ENCODE measurements at regions not wholly inside any gene's neighbourhood (a gene's known extent, or its start where the extent isn't known, plus 50 kb on each side); places are given as distances from the start of the nearest gene placed in this dataset.

GRCh38 chr1:69459244-69459643, 108.5 kb upstream of the LRRC7 start:
- no peaks in the 10 kb centered on the region for H3K36me3 ChIP-seq (replicated peaks; ENCODE audit: insufficient read depth, low read length)
- H3F3A ChIP-seq (ENCODE audit: insufficient read depth, low read length): no peaks in the 10 kb centered on the region
- no peak overlapping the region for H3K4me2 ChIP-seq (ENCODE audit: low read depth, low read length)
- no peak overlapping the region for H2AFZ ChIP-seq (ENCODE audit: low read length)
- no peak for DNase-seq
- no peak overlapping the region for H3K4me3 ChIP-seq (ENCODE audit: low read length)
- no peaks in the 10 kb centered on the region for H3K27me3 ChIP-seq (replicated peaks; ENCODE audit: insufficient read depth, low read length)
- H3K9me2 ChIP-seq (replicated peaks; ENCODE audit: insufficient read depth, low read length): no peaks in the 10 kb centered on the region
- no peaks in the 10 kb centered on the region for H3K79me2 ChIP-seq (ENCODE audit: low read length)
- H3K4me1 ChIP-seq (ENCODE audit: low read length): no peaks in the 10 kb centered on the region
- H4K20me1 ChIP-seq (ENCODE audit: insufficient read depth, low read length): no peaks in the 10 kb centered on the region
- no peak overlapping the region for H3K27ac ChIP-seq (ENCODE audit: low read length)
- H3K9ac ChIP-seq (ENCODE audit: low read length): no peak overlapping the region
- H3K9me3 ChIP-seq (replicated peaks; ENCODE audit: insufficient read depth, low read length): no peaks in the 10 kb centered on the region
- TF ChIP-seq CTCF (IDR thresholded peaks at IDR 0.05; ENCODE audit: low read length) (no peak), EZH2 (optimal IDR thresholded peaks at IDR 0.05; ENCODE audit: low read depth, low read length) (no peak)

- Histone ChIP-seq H3K27me3 (replicated peaks; ENCODE audit: insufficient read depth, low read length) (no peaks in the 10 kb centered on the region), H3K9ac (ENCODE audit: low read length) (no peak overlapping the region), H3K4me3 (ENCODE audit: low read length) (no peak overlapping the region), H3K9me3 (replicated peaks; ENCODE audit: insufficient read depth, low read length) (no peaks in the 10 kb centered on the region), H3K4me1 (ENCODE audit: low read length) (no peaks in the 10 kb centered on the region), H3K79me2 (ENCODE audit: low read length) (no peaks in the 10 kb centered on the region), H3K36me3 (replicated peaks; ENCODE audit: insufficient read depth, low read length) (no peaks in the 10 kb centered on the region), H2AFZ (ENCODE audit: low read length) (no peak overlapping the region), H3K9me2 (replicated peaks; ENCODE audit: insufficient read depth, low read length) (no peaks in the 10 kb centered on the region), H3K27ac (ENCODE audit: low read length) (no peak overlapping the region), H3K4me2 (ENCODE audit: low read depth, low read length) (no peak overlapping the region), H3F3A (ENCODE audit: insufficient read depth, low read length) (no peaks in the 10 kb centered on the region), H4K20me1 (ENCODE audit: insufficient read depth, low read length) (no peaks in the 10 kb centered on the region)
- TF ChIP-seq CTCF (IDR thresholded peaks at IDR 0.05; ENCODE audit: low read length): no peak
- TF ChIP-seq EZH2phosphoT487 (IDR thresholded peaks at IDR 0.05; ENCODE audit: low read length): no peak
- TF ChIP-seq EZH2 (optimal IDR thresholded peaks at IDR 0.05; ENCODE audit: low read depth, low read length): no peak
- no peak for DNase-seq
These were observed 92.7 kb upstream of the LRRC7 start for GRCh38 chr1:69475021-69475420.

GRCh38 chr1:69479734-69480133, 88.0 kb upstream of the LRRC7 start:
- Histone ChIP-seq H3K27ac (ENCODE audit: low read length) (no peak overlapping the region), H3K79me2 (ENCODE audit: low read length) (no peaks in the 10 kb centered on the region), H3K4me2 (ENCODE audit: low read depth, low read length) (no peak overlapping the region), H2AFZ (ENCODE audit: low read length) (no peak overlapping the region), H3K4me3 (ENCODE audit: low read length) (no peak overlapping the region), H4K20me1 (ENCODE audit: insufficient read depth, low read length) (no peaks in the 10 kb centered on the region), H3F3A (ENCODE audit: insufficient read depth, low read length) (no peaks in the 10 kb centered on the region), H3K9me3 (replicated peaks; ENCODE audit: insufficient read depth, low read length) (no peaks in the 10 kb centered on the region), H3K27me3 (replicated peaks; ENCODE audit: insufficient read depth, low read length) (no peaks in the 10 kb centered on the region), H3K9me2 (replicated peaks; ENCODE audit: insufficient read depth, low read length) (no peaks in the 10 kb centered on the region), H3K9ac (ENCODE audit: low read length) (no peak overlapping the region), H3K36me3 (replicated peaks; ENCODE audit: insufficient read depth, low read length) (no peaks in the 10 kb centered on the region), H3K4me1 (ENCODE audit: low read length) (no peaks in the 10 kb centered on the region)
- TF ChIP-seq EZH2 (optimal IDR thresholded peaks at IDR 0.05; ENCODE audit: low read depth, low read length) (no peak), CTCF (IDR thresholded peaks at IDR 0.05; ENCODE audit: low read length) (no peak), EZH2phosphoT487 (IDR thresholded peaks at IDR 0.05; ENCODE audit: low read length) (no peak)
- DNase-seq: no peak

Measured in MM.1S (cell line).